ENCODE measurements at regions not wholly inside any gene's neighbourhood (a gene's known extent, or its start where the extent isn't known, plus 50 kb on each side); places are given as distances from the start of the nearest gene placed in this dataset.
A peak's percentile ranks its signal among the peaks of the same experiment; 100 is the strongest.

GRCh38 chr3:170732660-170733245 lies 137.2 kb downstream of the RPL22L1 start:
- no peak overlapping the region for H3K4me3 ChIP-seq (ENCODE audit: low read depth, low read length)
- no peak for TF ChIP-seq CTCF (IDR thresholded peaks at IDR 0.05; ENCODE audit: insufficient read depth, low read depth, low read length)
- no peak for DNase-seq (ENCODE audit: low read depth)

GRCh38 chr3:170731281-170731680 lies 138.7 kb downstream of the RPL22L1 start:
- H3K4me3 ChIP-seq (ENCODE audit: low read depth, low read length): no peak overlapping the region
- no peak for DNase-seq (ENCODE audit: low read depth)
- TF ChIP-seq CTCF (IDR thresholded peaks at IDR 0.05; ENCODE audit: insufficient read depth, low read depth, low read length): no peak

- DNase-seq (ENCODE audit: low read depth): peak; percentile 92
- no peak for TF ChIP-seq CTCF (IDR thresholded peaks at IDR 0.05; ENCODE audit: insufficient read depth, low read depth, low read length)
- no peak overlapping the region for H3K4me3 ChIP-seq (ENCODE audit: low read depth, low read length)
These were observed 139.8 kb downstream of the RPL22L1 start for GRCh38 chr3:170730071-170730812.

GRCh38 chr3:170728181-170728580 lies 141.8 kb downstream of the RPL22L1 start:
- TF ChIP-seq CTCF (IDR thresholded peaks at IDR 0.05; ENCODE audit: insufficient read depth, low read depth, low read length): no peak
- no peak for DNase-seq (ENCODE audit: low read depth)
- H3K4me3 ChIP-seq (ENCODE audit: low read depth, low read length): no peak overlapping the region

- no peak for TF ChIP-seq CTCF (IDR thresholded peaks at IDR 0.05; ENCODE audit: insufficient read depth, low read depth, low read length)
- no peak overlapping the region for H3K4me3 ChIP-seq (ENCODE audit: low read depth, low read length)
- no peak for DNase-seq (ENCODE audit: low read depth)
These were observed 141.9 kb upstream of the SLC7A14 start for GRCh38 chr3:170727754-170728153.

- DNase-seq (ENCODE audit: low read depth): peak; percentile 89
- TF ChIP-seq CTCF (IDR thresholded peaks at IDR 0.05; ENCODE audit: insufficient read depth, low read depth, low read length): no peak
These were observed 141.2 kb upstream of the SLC7A14 start for GRCh38 chr3:170726976-170727661.

More at GRCh38 chr3:170726976-170727661, 141.2 kb upstream of the SLC7A14 start:
- H3K4me3 ChIP-seq (ENCODE audit: low read depth, low read length): peak overlapping the region; percentile 13
